HG02610 (cell line): ENCODE measurements at regions not wholly inside any gene's neighbourhood (a gene's known extent, or its start where the extent isn't known, plus 50 kb on each side); places are given as distances from the start of the nearest gene placed in this dataset.
A peak's percentile ranks its signal among the peaks of the same experiment; 100 is the strongest.

Experiments
- ATAC-seq: cut with Tn5 transposase; IDR thresholded peaks from one replicate; pipeline ENCODE4 v1.9.1; 2021; ENCODE audit warnings: mild to moderate bottlenecking, moderate library complexity; ENCODE audit not compliant: unreplicated experiment

GRCh38 chr13:61052175-61052574 is 363.5 kb downstream of the PCDH20 start:
- no peak for ATAC-seq

GRCh38 chr13:61045251-61045650 is 370.4 kb downstream of the PCDH20 start:
- no peak for ATAC-seq

- no peak for ATAC-seq
These were observed 375.5 kb downstream of the PCDH20 start for GRCh38 chr13:61040181-61040580.

- no peak for ATAC-seq
These were observed 376.3 kb downstream of the PCDH20 start for GRCh38 chr13:61039302-61039701.

GRCh38 chr13:61036715-61037114 is 378.9 kb downstream of the PCDH20 start:
- no peak for ATAC-seq

- no peak for ATAC-seq
These were observed 385.2 kb downstream of the PCDH20 start for GRCh38 chr13:61030445-61030844.

- peak; percentile 38 for ATAC-seq
These were observed 386.6 kb downstream of the PCDH20 start for GRCh38 chr13:61029064-61029463.

GRCh38 chr13:61024046-61024445 is 391.6 kb downstream of the PCDH20 start:
- no peak for ATAC-seq

- no peak for ATAC-seq
These were observed 393.8 kb downstream of the PCDH20 start for GRCh38 chr13:61021838-61022237.

GRCh38 chr13:61013796-61014195 is 401.9 kb downstream of the PCDH20 start:
- no peak for ATAC-seq

GRCh38 chr13:61010358-61010757 is 405.3 kb downstream of the PCDH20 start:
- no peak for ATAC-seq

GRCh38 chr13:61002686-61003085 is 413.0 kb downstream of the PCDH20 start:
- ATAC-seq = no peak

- ATAC-seq = no peak
These were observed 425.5 kb downstream of the PCDH20 start for GRCh38 chr13:60990032-60990733.

- ATAC-seq = no peak
These were observed 429.3 kb downstream of the PCDH20 start for GRCh38 chr13:60986301-60986700.

- no peak for ATAC-seq
These were observed 434.2 kb downstream of the PCDH20 start for GRCh38 chr13:60981407-60981806.

GRCh38 chr13:60976367-60976766 is 439.3 kb downstream of the PCDH20 start:
- no peak for ATAC-seq

- ATAC-seq = no peak
These were observed 441.4 kb downstream of the PCDH20 start for GRCh38 chr13:60974296-60974695.

- no peak for ATAC-seq
These were observed 442.1 kb downstream of the PCDH20 start for GRCh38 chr13:60973529-60973928.

GRCh38 chr13:60970736-60971135 is 444.9 kb downstream of the PCDH20 start:
- ATAC-seq = no peak

- ATAC-seq = no peak
These were observed 446.0 kb downstream of the PCDH20 start for GRCh38 chr13:60969656-60970055.

GRCh38 chr13:60959427-60959826 is 456.2 kb downstream of the PCDH20 start:
- ATAC-seq = no peak

GRCh38 chr13:60957816-60958215 is 457.8 kb downstream of the PCDH20 start:
- no peak for ATAC-seq

- ATAC-seq = no peak
These were observed 470.3 kb downstream of the PCDH20 start for GRCh38 chr13:60945396-60945795.
